Stimulated activated CD4-positive, alpha-beta T cell treated with anti-CD3 and anti-CD28 coated beads, TNF-alpha, amount 100 ng/mL, for 24 hours (primary cell): ENCODE measurements at regions not wholly inside any gene's neighbourhood (a gene's known extent, or its start where the extent isn't known, plus 50 kb on each side); places are given as distances from the start of the nearest gene placed in this dataset.

Experiments
- DNase-seq, 3 experiments: peaks; one replicate each; pipeline ENCODE4 v3.0.0-alpha.2; 2020; ENCODE audit warnings: low read depth in 3 of 3

- DNase-seq: no peak
These were observed 507.1 kb downstream of the TLE4 start for GRCh38 chr9:80078826-80079225.

DNA sequence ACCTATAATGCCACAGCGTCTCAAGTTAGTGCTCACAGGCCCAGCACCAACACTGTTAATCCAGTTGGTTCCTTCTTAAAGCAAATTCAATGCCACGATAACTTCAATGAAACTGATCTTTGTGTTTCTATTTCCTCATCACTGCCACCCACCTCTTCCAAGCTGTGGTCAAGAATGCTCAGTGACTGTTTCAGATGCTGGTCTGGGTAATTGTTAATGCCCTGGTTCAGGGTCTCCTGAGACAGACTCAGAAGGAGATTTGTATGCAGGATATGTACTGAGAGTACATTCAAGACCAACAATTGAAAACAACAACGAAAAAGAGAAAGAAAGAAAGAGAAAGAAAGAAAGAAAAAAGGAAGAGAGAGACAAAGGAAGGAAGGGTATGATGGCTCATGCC lies 505.3 kb downstream of the TLE4 start:
- no peak for DNase-seq

DNA sequence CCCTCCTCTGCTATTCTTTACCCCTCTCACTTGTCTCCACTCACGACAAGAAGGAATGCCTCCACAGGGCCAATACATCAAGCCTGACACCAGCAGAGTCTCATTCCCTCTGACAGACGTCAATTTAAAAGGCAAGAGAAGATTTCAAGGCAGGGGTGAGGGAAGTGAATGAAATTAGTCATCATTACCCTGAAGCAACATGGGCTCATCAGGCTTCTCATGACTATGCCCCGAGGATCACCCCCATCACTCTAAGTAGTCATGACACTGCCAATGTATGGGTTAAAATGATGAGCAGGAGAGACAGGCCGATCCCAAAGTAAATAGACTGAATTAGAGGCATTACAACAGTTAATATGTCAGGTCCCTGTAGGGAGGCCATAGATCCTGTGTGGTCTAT lies 504.4 kb downstream of the TLE4 start:
- no peak for DNase-seq

DNA sequence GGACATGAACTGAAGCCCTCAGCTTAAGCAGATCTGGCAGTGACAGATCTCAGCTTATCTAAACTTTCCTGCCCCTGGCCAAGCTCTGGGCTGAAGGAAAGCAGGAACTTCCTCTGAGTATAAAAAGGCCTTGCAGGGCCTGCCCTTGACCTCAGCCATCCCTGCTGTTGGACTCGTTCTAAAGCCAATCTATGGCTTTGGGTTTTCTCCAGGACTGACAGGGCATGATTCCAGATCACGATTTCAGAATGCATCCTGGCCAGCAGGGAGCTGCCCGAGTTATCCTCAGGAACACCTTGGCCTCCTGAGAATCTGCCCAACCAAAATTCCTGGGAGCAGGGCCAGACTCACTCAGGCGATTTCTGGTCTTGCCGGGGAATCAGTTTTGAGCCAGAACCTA lies 502.7 kb downstream of the TLE4 start:
- DNase-seq: no peak

DNA sequence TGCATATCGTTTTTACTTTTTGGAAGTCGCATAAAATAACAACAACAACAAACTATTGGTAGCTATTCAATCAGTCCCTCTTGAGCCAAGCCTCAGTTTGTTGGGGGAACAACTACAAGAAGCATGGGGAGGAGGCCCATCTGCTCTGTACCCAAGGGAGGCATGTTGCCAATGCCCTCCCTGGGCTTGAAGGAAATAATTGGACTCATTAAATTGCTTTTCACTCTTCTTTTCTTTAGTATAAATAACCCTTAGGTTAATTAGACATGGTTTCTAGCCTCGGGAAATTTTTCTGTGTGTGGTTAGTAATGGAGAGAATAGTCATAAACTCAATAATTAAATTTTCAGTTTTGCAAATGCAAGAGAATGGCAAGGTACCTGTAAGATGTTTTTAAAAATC lies 500.7 kb downstream of the TLE4 start:
- no peak for DNase-seq

- DNase-seq: no peak
These were observed 498.4 kb downstream of the TLE4 start for GRCh38 chr9:80070071-80070742.

- DNase-seq: no peak
These were observed 495.2 kb downstream of the TLE4 start for GRCh38 chr9:80066931-80067330.

- no peak for DNase-seq
These were observed 490.8 kb downstream of the TLE4 start for GRCh38 chr9:80062567-80062966.

- no peak for DNase-seq
These were observed 490.2 kb downstream of the TLE4 start for GRCh38 chr9:80061940-80062339.

GRCh38 chr9:80061096-80061495 lies 489.3 kb downstream of the TLE4 start:
- DNase-seq: no peak

GRCh38 chr9:80059979-80060378 lies 488.2 kb downstream of the TLE4 start:
- DNase-seq: no peak

DNA sequence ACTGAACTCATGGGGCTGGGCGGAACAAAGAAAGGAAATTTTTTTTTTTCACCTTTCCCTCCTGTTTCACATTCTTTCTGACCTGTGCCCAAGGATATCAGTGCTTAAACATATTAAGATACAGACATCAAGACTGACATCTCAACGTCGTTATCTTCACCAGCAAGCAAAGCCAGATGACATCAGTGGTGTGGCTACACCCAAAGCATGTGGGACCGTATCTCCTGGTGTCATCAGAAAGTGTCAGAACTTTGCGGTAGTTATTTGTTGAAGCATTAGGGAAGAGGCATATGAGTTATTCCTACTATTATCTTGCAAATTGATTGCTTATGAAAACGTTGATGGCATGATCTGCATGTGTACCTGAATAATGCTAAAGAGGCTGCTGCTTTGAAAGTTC lies 487.4 kb downstream of the TLE4 start:
- DNase-seq: no peak

- DNase-seq: no peak
These were observed 481.1 kb downstream of the TLE4 start for GRCh38 chr9:80052830-80053229.

GRCh38 chr9:80049096-80049782 lies 477.5 kb downstream of the TLE4 start:
- no peak for DNase-seq

DNA sequence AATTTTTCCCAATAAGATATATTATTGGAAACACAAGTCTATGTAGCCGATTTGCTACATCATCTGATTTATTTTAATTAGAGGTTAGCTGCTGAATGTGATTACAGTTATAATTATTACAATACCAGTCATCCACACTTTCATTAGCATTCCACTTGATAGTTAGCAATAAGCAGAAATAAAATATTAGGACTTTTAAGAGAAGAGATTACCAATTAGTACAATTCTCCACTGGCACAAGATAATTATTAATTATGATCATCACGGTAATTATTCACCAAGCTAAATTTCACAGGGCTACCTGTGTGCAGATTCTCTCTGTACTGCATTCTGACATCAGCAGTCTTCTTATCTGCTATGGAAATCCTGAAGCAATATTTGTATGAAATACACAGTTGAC lies 474.7 kb downstream of the TLE4 start:
- no peak for DNase-seq

DNA sequence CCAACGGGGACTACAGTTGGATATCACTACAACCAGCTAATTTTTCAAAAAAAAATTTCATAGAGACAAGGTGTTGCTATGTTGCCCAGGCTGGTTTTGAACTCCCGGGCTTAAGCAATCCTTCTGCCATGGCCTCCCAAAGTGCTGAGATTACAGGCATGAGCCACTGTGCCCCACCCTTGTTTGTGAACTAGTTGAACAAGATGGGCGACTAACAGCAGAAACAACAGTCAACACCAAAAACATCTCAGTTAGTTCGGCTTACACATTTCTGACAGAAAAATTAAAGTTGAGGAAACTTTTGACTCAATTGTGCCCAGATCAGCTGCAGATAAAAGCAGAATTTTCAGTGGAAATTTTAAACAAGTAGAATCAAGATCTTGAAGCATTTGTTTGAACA lies 470.1 kb downstream of the TLE4 start:
- no peak for DNase-seq

DNA sequence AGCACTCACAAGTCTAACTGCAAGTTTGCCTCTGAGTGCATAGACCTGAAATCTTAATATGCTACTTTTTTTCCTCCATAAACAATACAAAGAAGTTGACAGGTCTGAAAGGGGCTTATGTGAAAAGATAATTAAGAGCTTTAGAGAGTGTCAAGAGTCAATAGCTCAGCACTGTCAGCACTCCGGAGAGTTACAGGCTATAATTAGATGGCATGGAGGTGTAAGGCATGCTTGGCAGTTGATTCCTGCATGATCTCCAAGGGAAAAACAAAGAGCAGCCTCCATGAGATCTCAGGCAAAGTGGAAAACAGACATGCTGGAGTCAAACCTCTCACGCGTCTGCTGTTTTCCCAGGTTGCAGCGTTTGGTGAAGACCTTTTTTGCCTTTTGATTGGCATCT lies 468.7 kb downstream of the TLE4 start:
- no peak for DNase-seq

GRCh38 chr9:80030801-80031200 lies 459.0 kb downstream of the TLE4 start:
- no peak for DNase-seq

DNA sequence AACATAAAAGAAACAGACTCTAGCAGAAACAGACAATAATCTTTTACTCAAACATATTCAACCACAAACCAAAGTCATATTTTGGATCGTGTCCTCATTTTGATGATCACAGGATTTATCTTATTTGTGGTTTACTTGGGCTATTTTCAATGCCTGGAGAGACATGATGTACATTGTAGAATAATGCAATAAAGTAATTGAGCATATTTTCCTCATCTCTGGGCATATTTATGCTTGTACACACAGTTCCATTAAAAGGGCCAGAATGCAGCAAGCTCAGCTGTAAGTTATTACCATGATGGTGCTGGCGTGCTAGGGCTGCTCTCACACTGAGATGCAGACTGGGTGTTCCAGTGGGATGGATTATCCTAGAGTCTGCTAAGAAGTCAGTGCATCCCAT lies 456.7 kb downstream of the TLE4 start:
- no peak for DNase-seq

DNA sequence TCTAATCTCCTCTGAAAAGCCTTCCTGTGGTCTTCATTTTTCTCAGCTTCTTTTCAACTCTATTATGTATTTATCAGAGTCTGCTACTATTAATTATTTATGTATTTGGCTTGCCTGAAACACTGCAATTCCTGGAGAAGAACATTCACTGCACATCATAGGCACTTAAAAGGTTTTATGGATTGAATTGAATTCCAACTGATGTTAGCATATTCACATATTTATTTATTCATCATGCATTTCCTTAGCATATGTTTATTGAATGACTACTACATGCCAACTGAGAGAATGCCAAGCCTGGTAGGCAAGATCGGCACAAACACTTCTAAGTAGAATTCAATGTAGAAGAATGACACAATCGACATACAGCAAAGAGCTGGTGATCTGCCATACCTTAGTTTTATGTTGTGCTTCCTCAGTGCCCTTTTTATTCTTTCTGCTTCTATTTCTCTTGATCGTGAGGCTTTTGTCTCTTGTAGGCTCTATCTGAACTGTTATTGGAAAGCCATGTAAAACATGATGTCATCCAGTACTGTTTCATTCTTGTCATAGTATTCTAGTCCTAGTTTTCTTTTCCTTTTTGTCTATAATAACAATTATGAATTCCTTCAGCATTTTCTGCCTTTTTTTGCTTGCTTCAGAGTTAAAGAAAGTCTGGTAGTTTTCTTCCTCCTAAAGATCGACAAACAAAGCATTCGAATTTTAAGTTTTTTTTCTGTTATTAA lies 454.2 kb downstream of the TLE4 start:
- DNase-seq: no peak

GRCh38 chr9:80025131-80025530 lies 453.4 kb downstream of the TLE4 start:
- no peak for DNase-seq

DNA sequence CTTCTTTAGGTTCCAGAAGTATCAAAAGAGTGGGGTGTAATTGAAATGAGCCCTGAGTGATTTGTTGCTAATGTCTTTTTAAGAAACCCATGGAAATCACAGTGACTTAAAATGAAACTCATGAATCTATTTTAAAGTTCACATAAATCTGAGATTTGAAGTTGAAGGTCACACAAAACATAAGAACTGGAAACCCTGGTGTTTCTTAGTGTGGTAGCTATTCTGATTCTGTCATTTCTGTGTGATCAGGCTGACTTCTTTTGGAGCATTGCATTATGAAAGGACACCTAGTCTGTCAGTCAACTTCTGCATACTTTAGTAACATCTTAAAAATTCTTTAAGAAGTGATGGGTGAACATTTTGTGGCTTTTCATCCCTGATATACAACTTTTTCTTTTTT lies 448.8 kb downstream of the TLE4 start:
- DNase-seq: no peak

DNA sequence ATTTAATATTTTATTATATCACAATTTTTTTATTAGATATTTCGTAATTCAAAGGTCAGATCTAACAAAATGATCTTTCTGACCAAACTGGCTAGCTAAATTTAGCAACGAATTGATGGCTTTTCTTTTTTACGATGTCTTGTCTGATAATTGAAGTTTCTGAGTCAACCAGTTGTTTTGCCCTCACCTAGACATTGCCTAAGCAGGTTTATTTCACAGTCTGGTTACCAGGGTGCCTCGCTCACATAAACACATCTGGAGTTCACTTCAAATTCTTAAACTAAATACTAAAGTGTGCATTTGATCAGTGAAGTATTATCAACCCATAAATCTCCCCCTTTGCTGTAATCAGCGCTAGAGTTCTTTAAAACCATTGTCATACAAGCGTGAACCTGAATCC lies 448.3 kb downstream of the TLE4 start:
- no peak for DNase-seq
